HepG2 (cell line): ENCODE measurements at regions not wholly inside any gene's neighbourhood (a gene's known extent, or its start where the extent isn't known, plus 50 kb on each side); places are given as distances from the start of the nearest gene placed in this dataset.
A peak's percentile ranks its signal among the peaks of the same experiment; 100 is the strongest.

Experiments used
- ATAC-seq: fragments of 200-7000 bp; cut with Tn5 transposase; 3 replicates; pipeline ENCODE4 v1.9.1; 2020; ENCODE audit warnings: mild to moderate bottlenecking, moderate library complexity
- BruUV-seq: library from RNA; stranded (reverse); fragments of 400-500 nt; replicated peaks from 2 replicates; lab custom pipeline; 2021; lab: Mats Ljungman, UMichigan
- CTCF ChIA-PET: fragments of 300-600 bp; formaldehyde crosslinking; extraction: SDS; loops from one replicate; lab custom pipeline; 2021; ENCODE audit warnings: low total read pairs, inconsistent platforms, low intra/inter-chr PET ratio; lab: Yijun Ruan, JAX
- POLR2A ChIA-PET: fragments of 350-600 bp; sonication (Branson Sonifier 250); formaldehyde crosslinking; loops from one replicate; lab custom pipeline; 2020; ENCODE audit warnings: antibody characterized with exemption, inconsistent platforms; lab: Yijun Ruan, JAX
- DNase-seq: peaks from one replicate; pipeline ENCODE4 v3.0.0-alpha.2; 2015; ENCODE audit warnings: low spot score
- FAIRE-seq: peaks from 3 replicates; lab custom pipeline; 2011; peaks lifted over from hg19 to GRCh38; lab: Jason Lieb, UNC
- H2AFZ ChIP-seq: one replicate; pipeline ENCODE4 v1.6.1; 2011; ENCODE audit warnings: low read length, inconsistent platforms
- H3K27ac ChIP-seq: fragments of 300-600 bp; 3 replicates; pipeline ENCODE4 v1.8.0; 2011; ENCODE audit warnings: mixed run types, mild to moderate bottlenecking, mixed read lengths, low read length, inconsistent platforms; ENCODE audit not compliant: insufficient read depth; ENCODE audit errors: extremely low read length
- H3K27me3 ChIP-seq, 2 experiments: fragments of 200-600 bp in 1 of 2; 2 replicates in 1 of 2; 3 replicates in 1 of 2; pipeline versions ENCODE4 v1.6.0 to v1.8.0; 2011; ENCODE audit warnings: low read length in 2 of 2, mild to moderate bottlenecking in 2 of 2, moderate library complexity in 2 of 2, inconsistent platforms in 1 of 2; ENCODE audit not compliant: insufficient read depth in 2 of 2, control insufficient read depth in 1 of 2
- H3K36me3 ChIP-seq, 2 experiments: fragments of 200-600 bp in 1 of 2; replicated peaks in 1 of 2; 2 replicates in 1 of 2; 3 replicates in 1 of 2; pipeline versions ENCODE4 v1.5.1 to v1.8.0; 2011; ENCODE audit warnings: low read length in 2 of 2, inconsistent platforms in 1 of 2; ENCODE audit not compliant: insufficient read depth in 2 of 2, control insufficient read depth in 1 of 2
- H3K4me1 ChIP-seq: 2 replicates; pipeline ENCODE4 v1.5.1; 2012; ENCODE audit warnings: low read length, inconsistent platforms; ENCODE audit not compliant: insufficient read depth
- H3K4me2 ChIP-seq: 2 replicates; pipeline ENCODE4 v1.6.0; 2011; ENCODE audit warnings: low read depth, low read length, inconsistent platforms
- H3K4me3 ChIP-seq, 3 experiments: fragments of 200-600 bp in 1 of 3; sonication (generic), shearing (Covaris generic) in 1 of 3; replicated peaks in 1 of 3; 2 replicates each; pipeline ENCODE4 v1.5.1; 2011 to 2016; ENCODE audit warnings: low read length in 3 of 3, inconsistent platforms in 2 of 3, low read depth in 2 of 3, mild to moderate bottlenecking in 2 of 3, control low read depth in 1 of 3, mixed read lengths in 1 of 3; ENCODE audit not compliant: insufficient read depth in 1 of 3
- H3K79me2 ChIP-seq: one replicate; pipeline ENCODE4 v1.6.1; 2011; ENCODE audit warnings: low read length, inconsistent platforms; ENCODE audit not compliant: insufficient read depth
- H3K9ac ChIP-seq: 2 replicates; pipeline ENCODE4 v1.6.0; 2011; ENCODE audit warnings: mild to moderate bottlenecking, low read depth, low read length, inconsistent platforms; ENCODE audit not compliant: insufficient read depth
- H3K9me3 ChIP-seq: 2 replicates; pipeline ENCODE4 v1.5.1; 2012; ENCODE audit warnings: mild to moderate bottlenecking, low read length
- H4K20me1 ChIP-seq: 2 replicates; pipeline ENCODE4 v1.6.0; 2011; ENCODE audit warnings: inconsistent platforms, mild to moderate bottlenecking, low read length, moderate library complexity; ENCODE audit not compliant: insufficient read depth
- ATF6 ChIP-seq: sonication (generic); formaldehyde crosslinking; conservative IDR thresholded peaks from 2 replicates; pipeline ENCODE4 v1.4.0; 2020; ENCODE audit warnings: missing genetic modification reagents
- CEBPB ChIP-seq: IDR thresholded peaks from 2 replicates; pipeline ENCODE4 v1.6.1; 2011; ENCODE audit warnings: low read depth, low read length, improper control_type of control experiment, borderline replicate concordance
- PRPF4 ChIP-seq: fragments of 200-400 bp; formaldehyde crosslinking; IDR thresholded peaks from 2 replicates; pipeline ENCODE4 v1.6.1; 2016; ENCODE audit warnings: low read length, low read depth; ENCODE audit not compliant: poor library complexity, severe bottlenecking
- SOX13 ChIP-seq, 3 experiments: fragments of 450-650 bp in 1 of 3; sonication (generic) in 1 of 3; formaldehyde crosslinking in 1 of 3; IDR thresholded peaks in 2 of 3; conservative IDR thresholded peaks in 1 of 3; 2 replicates each; pipeline versions ENCODE4 v1.5.0 to v1.6.1; 2016 to 2020; ENCODE audit warnings: antibody characterized with exemption in 1 of 3, mild to moderate bottlenecking in 1 of 3, missing compliant biosample characterization in 1 of 3, missing genetic modification reagents in 1 of 3, moderate library complexity in 1 of 3
- TGIF2 ChIP-seq: IDR thresholded peaks from 2 replicates; pipeline ENCODE4 v1.6.1; 2016; ENCODE audit warnings: control low read depth, missing compliant biosample characterization
- U2AF2 ChIP-seq: fragments of 200-400 bp; formaldehyde crosslinking; IDR thresholded peaks from 2 replicates; pipeline ENCODE4 v1.6.1; 2017; ENCODE audit warnings: low read depth, mild to moderate bottlenecking, low read length
- UBTF ChIP-seq: sonication (generic); formaldehyde crosslinking; IDR thresholded peaks from 2 replicates; pipeline ENCODE4 v1.4.0; 2020; ENCODE audit warnings: mild to moderate bottlenecking, missing genetic modification reagents
- ZBTB25 ChIP-seq: IDR thresholded peaks from 2 replicates; pipeline ENCODE4 v1.6.1; 2018; ENCODE audit warnings: missing genetic modification reagents
- ZBTB33 ChIP-seq: sonication (generic); formaldehyde crosslinking; IDR thresholded peaks from 2 replicates; pipeline ENCODE4 v1.4.0; 2020; ENCODE audit warnings: missing genetic modification reagents
- ZFY ChIP-seq: sonication (generic); formaldehyde crosslinking; IDR thresholded peaks from 2 replicates; pipeline ENCODE4 v1.4.0; 2020; ENCODE audit warnings: missing genetic modification reagents
- ZNF33A ChIP-seq: sonication (generic); formaldehyde crosslinking; IDR thresholded peaks from 2 replicates; pipeline ENCODE4 v1.5.1; 2020; ENCODE audit warnings: missing genetic modification reagents, mild to moderate bottlenecking, moderate library complexity, borderline replicate concordance
- ZZZ3 ChIP-seq: sonication (generic); formaldehyde crosslinking; IDR thresholded peaks from 2 replicates; pipeline ENCODE4 v1.4.0; 2020; ENCODE audit warnings: missing genetic modification reagents, mild to moderate bottlenecking, borderline replicate concordance
- WGBS: methylation state at CpG from one replicate; pipeline ENCODE4 v1.1.6; 2017; ENCODE audit warnings: low lambda C conversion rate; 5-methylcytosine and 5-hydroxymethylcytosine counted together
- in situ Hi-C: cut with HindIII; loops from 2 replicates; pipeline ENCODE4 v1.10.0; 2017; ENCODE audit warnings: low pct_unique_long_range_greater_than_20kb; ENCODE audit not compliant: extremely low pct_ligation_motif_present
- intact Hi-C: fragments of 100-400 bp; cut with micrococcal nuclease; formaldehyde crosslinking; loops from one replicate; pipeline ENCODE4 v1.10.0; 2022; ENCODE audit not compliant: unreplicated experiment

- H3K9ac ChIP-seq: no peak overlapping the region
- FAIRE-seq (no peak), ATAC-seq (no peak), DNase-seq (no peak)
- no peak overlapping the region for H3K27ac ChIP-seq
- no peaks in the 10 kb centered on the region for H3K36me3 ChIP-seq
- no peaks in the 10 kb centered on the region for H3K4me1 ChIP-seq
- H3K4me2 ChIP-seq: no peak overlapping the region
- H3K4me3 ChIP-seq: no peak overlapping the region
- H4K20me1 ChIP-seq: no peaks in the 10 kb centered on the region
- ChIA-PET POLR2A (no interaction called here), CTCF (no interaction called here)
- H3K27me3 ChIP-seq: no peaks in the 10 kb centered on the region; a peak in 1 of 5 replicates
- intact Hi-C loops: no loop called here
- in situ Hi-C loops: no loop called here
- H3K79me2 ChIP-seq: no peaks in the 10 kb centered on the region
- no peak overlapping the region for H2AFZ ChIP-seq
- TF ChIP-seq TGIF2: no peak
- TF ChIP-seq ZBTB25 (CRISPR knock-in tag): no peak
- TF ChIP-seq PRPF4: no peak
- no peak for TF ChIP-seq ATF6 (CRISPR knock-in tag)
- no peak for TF ChIP-seq ZNF33A
- peak; percentile 68 for TF ChIP-seq CEBPB
- no TSS peak for BruUV-seq
- no peaks in the 10 kb centered on the region for H3K9me3 ChIP-seq
- WGBS: 4% methylated on average over 3 of the region's 3 CpGs
These were observed 225.6 kb downstream of the DUSP6 start for GRCh38 chr12:89126712-89127111.

GRCh38 chr12:89122852-89123251, 229.4 kb downstream of the DUSP6 start:
- no peak for TF ChIP-seq ZBTB33 (CRISPR knock-in tag)
- TF ChIP-seq UBTF: no peak
- TF ChIP-seq U2AF2: no peak
- no peak for TF ChIP-seq SOX13 (IDR thresholded peaks at IDR 0.05)
- no peak for TF ChIP-seq SOX13 (CRISPR knock-in tag; conservative IDR thresholded peaks at IDR 0.05 in 1 of 2, IDR thresholded peaks at IDR 0.05 in 1 of 2)
- no peak for TF ChIP-seq ZFY (CRISPR knock-in tag)
- no peak for TF ChIP-seq ZZZ3 (CRISPR knock-in tag)
- no peaks in the 10 kb centered on the region for H3K27me3 ChIP-seq
- intact Hi-C loops: no loop called here
- no peaks in the 10 kb centered on the region for H3K79me2 ChIP-seq
- H3K4me3 ChIP-seq: no peak overlapping the region
- CTCF ChIA-PET: no interaction called here
- ATAC-seq (no peak), DNase-seq (no peak), FAIRE-seq (no peak)
- no TSS peak for BruUV-seq
- POLR2A ChIA-PET: no interaction called here
- no peaks in the 10 kb centered on the region for H4K20me1 ChIP-seq
- 0% methylated on average over 1 of the region's 1 CpG for WGBS
- in situ Hi-C loops: no loop called here
- no peaks in the 10 kb centered on the region for H3K9me3 ChIP-seq
- no peak overlapping the region for H3K9ac ChIP-seq
- no peaks in the 10 kb centered on the region for H3K36me3 ChIP-seq
- H2AFZ ChIP-seq: no peak overlapping the region
- H3K4me2 ChIP-seq: no peak overlapping the region
- no peak overlapping the region for H3K27ac ChIP-seq
- no peaks in the 10 kb centered on the region for H3K4me1 ChIP-seq
